IPS DF 4.7 (cell line): ENCODE measurements at regions not wholly inside any gene's neighbourhood (a gene's known extent, or its start where the extent isn't known, plus 50 kb on each side); places are given as distances from the start of the nearest gene placed in this dataset.
A peak's percentile ranks its signal among the peaks of the same experiment; 100 is the strongest.
"Not testable (repeated sequence)": the region's sequence is repeated elsewhere in the genome, so short reads cannot be mapped to it uniquely, and the experiment has no call there.

ENCODE experiments used
- DNase-seq: peaks from one replicate; pipeline ENCODE4 v3.0.0-alpha.2; 2013; ENCODE audit warnings: low spot score; ENCODE audit errors: extremely low read depth

DNA sequence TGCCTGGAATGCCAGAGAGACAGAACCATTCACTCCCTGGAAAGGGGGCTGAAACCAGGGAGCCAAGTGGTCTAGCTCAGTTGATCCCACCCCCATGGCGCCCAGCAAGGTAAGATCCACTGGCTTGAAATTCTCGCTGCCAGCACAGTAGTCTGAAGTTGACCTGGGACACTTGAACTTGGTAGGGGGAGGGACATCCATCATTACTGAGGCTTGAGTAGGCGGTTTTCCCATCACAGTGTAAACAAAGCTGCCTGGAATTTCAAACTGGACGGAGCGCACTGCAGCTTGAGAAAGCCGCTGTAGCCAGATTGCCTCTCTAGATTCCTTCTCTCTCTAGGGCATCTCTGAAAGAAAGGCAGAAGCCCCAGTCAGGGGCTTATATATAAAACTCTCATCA, 310.7 kb upstream of the DPPA4 start:
- no peak for DNase-seq

DNA sequence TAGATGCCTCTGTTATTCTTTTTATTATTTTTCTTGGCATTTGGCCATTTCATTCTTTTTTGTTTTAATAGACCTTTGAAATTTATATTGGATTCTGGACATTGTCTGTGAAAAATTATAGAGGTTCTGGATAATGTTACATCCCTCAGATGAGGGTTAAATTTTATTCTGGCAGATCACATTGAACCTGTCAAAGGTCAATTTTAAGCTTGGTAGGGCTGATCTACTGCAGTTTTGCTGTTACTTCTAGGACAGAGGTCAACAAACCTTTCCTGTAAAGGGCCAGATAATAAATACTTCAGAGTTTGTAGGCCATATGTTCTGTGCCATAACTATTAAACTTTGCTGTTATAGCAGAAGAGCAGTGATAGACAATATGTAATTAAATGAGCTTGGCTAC, 318.9 kb upstream of the DPPA4 start:
- no peak for DNase-seq

DNA sequence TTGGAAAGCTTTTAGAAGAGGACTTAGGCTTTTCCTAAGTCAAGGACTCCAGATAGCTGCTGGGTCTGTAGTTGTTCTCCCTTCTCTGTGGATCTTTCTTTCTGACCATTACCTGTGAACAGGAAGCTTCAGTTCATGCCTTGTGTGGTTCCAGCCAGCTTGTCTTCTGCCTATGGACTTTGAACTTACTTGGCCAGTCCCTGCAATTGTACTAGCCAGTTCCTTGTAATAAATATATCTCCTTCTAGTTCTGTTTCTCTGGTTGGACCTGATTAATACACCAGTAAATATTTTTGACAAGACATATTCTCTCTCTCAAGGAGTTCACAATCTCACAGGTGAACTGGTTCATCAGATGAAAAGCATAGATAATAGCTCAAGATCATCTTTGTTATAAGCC, 341.3 kb upstream of the DPPA4 start:
- DNase-seq, result no peak

DNA sequence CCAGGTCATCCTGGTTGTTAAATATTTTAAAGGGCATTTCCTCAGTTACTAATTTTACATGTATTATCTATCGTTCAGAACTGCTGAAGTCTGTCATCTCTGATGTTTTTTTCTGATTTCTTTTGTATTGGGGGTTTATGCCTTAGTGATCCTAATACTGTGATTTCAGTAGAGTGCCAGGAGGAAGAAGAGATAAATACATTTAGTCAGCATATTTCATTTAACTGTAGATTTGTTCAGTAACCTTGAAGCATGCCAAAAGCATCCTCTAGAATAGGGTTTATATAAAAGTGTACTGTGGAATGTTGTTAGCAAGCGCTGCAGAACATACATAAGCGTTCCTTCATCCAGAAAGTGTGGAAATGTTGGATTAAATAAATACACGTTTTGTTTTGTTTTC, 342.3 kb upstream of the DPPA4 start:
- no peak for DNase-seq

DNA sequence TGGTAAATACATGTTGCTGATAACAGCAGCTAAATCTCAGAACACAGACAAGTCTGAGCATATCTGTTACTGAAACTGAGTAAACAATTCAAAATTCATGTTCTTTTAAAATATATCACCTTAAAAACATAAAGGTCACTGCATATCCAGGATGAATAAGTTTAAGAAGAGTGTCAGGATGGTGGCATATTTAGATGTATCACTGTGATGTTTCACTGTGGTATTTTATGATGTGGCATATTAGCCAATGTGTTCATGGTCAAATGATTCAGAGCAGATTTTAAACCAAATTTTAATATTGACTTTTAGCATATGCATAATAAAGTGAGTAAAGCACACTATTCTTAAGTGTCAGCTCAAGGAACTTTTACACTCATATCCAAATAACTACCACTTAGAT, 346.4 kb upstream of the DPPA4 start:
- no peak for DNase-seq

DNA sequence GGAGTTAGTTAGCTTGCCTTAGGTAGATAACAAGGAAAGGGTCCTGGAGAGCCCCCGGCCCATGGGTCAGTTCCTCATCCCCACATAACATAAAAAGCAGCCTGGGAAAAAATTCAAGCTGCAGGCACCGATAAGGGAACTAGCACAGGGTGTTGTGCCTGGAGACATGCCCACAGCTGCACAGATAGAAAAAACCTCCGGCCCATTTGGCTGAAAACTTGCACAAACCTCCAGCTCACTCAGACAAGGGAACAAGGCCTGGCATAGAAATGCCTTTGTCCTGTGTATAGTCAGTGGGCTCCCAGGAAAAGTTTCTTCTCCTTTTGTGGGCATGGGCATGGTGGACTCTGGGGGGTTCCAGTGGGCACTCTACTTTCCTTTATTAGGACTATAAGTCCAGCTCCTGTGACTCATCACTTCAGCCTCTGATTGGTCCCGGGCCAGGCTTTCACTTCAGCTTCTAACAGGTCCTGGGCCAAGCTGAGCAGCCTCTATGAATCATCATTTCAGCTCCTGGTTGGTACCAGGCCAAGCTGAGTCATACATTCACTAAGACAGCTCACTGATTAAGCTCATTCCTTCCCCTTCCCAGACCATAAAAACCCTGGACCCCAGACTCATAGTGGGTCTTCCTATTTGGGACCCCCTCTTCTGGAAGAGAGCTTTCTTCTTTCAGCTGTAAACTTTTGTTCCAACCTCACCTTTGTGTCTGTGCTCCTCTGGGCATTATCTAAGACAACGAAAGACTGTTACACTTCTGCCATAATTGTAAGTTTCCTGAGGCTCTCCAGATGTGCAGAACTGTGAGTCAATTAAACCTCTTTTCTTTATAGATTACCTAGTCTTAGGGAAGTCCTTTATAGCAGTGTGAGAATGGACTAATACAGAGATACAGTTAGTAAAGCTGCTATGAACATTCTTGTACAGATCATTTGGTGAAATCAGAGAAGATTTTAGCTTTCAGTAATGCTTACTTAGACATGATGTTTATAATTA, 348.0 kb upstream of the DPPA4 start:
- no peak for DNase-seq

DNA sequence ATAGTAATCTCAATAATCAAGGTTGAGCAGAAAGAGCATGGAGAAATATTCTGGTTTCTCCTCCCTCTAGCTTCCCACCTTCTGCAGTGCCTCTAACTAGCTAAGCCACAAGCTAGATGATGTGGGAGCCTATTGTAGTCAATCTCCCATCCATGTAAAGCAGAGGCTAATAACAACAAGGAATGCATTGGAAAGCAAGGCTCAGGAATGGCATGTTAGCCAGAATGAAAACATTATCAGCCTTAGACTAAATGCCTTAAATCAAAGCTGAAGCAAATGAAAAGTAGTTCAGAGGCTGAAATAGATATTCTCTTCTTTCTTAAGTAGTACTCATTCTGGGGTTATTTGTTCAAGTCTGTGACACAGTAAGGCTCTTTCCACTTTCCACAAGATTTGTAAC, 350.3 kb upstream of the DPPA4 start:
- DNase-seq, result no peak

DNA sequence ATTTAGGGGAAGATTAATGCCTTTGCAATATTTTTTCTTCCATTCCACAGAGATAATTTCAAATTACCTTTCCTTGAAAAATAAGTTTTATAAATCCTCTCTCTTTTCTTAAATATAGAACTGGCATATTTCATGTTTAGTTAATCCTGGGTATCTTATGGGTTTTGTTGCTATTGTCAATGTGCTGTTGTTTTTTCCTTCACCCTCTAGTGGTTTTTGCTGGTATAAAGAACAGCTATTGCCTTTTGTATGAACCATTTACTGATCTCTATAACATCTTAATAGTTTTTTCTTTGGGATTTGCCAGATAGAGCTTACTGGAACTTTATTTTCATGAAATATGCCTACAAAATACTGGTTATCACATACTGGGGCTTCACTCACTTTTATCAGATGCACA, 359.6 kb upstream of the DPPA4 start:
- no peak for DNase-seq

DNA sequence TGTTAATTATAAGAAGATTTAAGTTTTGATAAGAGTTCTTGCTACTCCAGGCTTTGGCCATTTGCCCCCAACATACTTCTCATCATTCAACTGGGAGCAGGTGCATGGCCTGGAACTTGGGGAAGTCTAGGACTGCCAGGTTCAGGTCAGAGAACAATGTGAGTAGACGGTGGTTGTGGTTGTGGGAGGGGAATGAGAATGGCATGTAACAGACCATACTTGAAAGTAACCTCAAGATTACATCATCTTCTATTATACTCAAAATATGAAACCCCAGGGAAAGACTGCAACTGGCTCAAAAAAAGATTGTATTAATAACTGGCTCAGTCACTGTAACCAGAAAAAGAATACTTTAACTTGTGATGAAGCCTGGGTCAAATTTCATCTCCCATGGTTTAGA, 364.9 kb upstream of the DPPA4 start:
- DNase-seq, result no peak

DNA sequence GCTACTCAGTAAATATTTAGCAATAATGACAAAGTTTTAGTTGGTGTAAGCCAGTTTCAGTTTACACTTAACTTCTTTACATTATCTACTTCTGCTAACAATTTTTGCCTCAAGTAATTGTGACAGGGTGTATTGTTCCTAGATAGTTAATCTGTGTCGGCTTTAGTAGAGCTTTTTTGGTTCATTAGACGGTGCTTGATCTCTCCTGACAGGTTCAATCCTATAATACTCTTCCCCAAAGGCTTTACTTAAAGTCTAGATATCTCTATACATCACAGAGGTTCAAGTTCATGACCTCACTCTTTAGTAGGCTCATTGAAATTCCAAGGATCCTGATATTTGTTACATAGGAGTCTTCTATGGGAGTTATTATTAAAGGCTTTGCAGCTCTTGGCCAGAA, 365.6 kb upstream of the DPPA4 start:
- no peak for DNase-seq

DNA sequence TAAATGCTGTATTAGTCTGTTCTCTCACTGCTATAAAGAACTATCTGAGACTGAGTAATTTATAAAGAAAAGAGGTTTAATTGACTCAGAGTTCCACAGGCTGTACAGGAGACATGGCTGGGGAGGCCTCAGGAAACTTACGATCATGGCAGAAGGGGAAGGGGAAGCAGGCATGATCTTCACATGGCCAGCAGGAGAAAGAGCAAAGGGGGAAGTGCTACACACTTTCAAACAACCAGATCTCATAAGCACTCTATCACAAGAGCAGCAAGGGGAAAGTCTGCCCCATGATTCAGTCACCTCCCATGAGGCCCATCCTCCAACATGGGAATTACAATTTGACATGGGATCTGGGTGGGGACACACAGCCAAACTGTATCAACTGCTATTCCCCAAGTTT, 367.8 kb upstream of the DPPA4 start:
- not testable (repeated sequence) for DNase-seq

DNA sequence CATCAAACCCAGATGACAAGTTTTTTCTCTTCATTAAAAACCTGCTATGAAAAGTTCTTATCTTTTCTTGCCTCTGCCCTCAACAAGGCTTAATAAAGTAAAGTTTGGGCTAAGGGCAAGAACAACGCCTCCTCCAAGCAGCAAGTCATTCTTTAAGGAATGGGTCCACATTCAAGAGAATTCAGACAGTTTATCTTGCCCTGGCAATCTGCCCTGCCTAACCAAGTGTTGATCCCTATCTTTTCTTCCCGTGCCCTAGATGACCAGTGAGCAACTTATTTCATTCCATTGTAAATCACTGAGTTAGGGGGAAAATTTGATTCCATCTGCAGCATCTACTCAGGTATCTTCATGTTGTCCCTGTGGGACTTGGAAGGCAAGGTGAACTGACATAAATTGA, 370.3 kb upstream of the DPPA4 start:
- DNase-seq, result no peak

DNA sequence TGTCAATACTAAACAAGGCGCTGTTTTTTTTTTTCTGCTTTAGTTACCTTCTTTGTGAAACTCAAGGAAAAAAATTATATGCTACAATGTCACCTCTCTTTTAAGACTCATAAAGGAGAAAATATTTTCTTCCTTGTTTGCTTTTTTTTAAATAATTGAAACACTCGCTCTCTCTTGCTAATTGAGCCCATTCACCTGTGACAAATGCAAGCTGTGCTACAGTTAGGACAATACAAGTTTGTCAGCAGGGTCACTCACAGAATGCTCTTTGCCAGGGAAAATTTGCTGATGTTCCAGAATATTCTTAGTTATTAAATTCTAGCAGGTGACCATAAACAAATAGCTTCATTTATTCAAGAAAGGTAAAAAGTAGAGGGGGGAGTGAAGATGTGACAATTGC, 375.9 kb upstream of the DPPA4 start:
- no peak for DNase-seq

DNA sequence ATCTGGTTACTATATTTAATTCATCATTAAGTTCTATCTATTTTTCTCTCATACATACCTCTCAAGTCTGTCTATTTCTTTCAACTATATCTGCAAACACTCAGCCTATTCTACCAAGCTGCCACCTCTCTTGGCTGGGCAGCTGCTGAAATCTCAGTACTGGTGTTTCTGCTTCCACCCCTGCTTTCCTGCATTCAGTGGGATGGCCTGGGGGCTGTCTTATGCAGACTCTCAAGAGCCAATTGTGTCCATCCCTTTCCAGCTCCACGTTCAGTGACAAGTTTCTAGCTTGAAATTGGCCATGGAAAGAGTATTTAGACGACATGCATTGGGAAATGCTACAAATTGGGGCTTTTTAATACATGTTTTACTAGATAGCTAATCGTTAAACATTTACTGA, 378.4 kb upstream of the DPPA4 start:
- no peak for DNase-seq

DNA sequence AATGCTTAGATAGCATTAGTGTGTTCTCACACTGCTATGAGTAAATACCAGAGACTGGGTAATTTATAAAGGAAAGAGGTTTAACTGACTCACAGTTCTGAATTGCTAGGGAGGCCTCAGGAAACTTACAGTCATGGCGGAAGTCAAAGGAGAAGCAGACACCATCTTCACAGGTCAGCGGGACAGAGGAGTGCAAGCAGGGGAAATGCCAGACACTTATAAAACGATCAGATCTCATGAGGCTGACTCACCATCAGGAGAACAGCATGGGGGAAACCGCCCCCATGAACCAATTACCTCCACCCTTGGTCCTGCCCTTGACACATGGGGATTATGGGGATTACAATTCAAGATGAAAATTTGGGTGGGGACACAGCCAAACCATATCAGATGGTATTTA, 381.5 kb upstream of the DPPA4 start:
- no peak for DNase-seq

DNA sequence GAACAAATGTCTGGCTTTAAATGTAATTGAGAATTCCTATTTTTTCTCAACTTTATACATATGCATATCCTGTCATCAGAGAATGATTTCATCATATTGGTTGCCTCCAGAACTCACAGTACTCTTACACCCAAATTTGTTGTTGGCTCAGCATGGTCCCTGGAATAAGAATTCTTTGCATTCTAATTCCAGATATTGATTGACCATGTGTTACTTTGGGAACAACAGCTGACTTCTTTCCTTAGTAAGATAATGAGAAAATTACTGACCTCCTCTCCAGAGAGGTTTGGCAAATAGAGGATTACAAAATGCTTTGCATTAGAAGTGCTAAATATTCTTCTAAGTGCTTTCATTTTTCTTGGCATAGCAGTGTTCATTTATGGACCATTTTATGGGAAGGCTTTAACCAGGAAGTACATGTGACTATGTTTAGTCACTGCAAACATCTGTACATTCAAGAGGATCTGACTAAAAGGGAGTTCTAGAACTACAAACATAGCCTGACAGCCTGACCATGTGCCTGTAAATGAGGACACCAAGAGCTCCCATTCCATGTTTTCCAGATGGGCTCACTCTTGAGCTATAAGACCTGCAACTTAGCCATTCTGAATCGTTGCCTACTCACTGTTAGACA, 391.6 kb upstream of the DPPA4 start:
- no peak for DNase-seq

DNA sequence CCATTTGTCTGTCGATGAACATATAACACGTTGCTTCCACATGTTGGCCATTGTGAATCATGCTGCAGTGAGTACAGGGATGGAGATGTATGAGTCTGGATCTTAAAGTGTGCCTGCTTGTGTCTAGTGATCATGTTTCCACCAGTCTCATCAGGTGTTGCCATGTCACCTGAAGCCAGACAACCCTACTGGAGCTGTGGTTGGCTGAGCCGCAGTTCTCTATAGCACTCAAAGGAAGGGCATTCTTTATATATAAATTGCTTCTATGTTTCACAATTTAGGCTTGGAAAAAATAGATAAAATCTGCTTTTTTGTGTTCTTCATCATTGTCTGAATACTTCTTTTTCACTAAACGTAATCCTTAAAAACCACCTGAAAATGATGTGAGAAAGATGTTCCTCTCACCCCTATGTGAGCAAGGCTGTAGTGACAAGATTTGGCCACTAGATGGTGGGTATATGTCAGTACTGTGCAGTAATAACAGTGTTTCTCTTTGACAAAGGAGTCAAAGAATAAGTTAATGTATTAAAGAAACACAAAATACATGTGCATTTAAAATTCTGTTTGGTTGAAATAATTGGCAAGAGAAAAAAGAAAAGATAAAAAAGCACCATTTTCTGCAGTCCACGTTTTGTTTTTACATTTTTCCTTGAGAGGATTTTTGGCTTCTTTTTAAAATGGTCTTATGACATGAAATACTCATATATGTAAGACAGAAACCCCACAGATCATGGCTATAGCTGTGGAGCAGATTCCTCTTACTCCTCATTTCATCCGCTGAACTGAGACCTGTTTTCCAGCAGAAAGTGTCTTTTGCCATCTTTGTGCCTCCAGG, 394.5 kb upstream of the DPPA4 start:
- DNase-seq, result peak; percentile 11

DNA sequence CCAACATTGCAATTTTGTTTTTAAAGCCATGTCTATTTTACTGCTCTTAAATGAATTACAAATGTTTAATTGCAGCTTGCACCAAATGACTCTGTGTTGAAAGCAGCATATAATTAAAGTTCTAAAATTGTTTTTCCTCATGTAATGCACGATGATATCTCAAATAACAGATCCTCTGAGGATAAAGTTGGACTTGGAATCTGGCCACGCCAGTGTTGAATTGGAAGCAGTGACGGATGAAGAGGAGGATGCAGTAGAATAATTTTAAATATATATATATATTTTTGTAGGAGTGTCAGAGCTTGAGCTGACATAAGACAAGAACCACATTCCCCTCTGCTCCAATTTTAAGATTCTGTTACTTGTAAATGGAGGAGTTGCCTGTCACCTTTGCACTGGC, 406.6 kb upstream of the DPPA4 start:
- no peak for DNase-seq

DNA sequence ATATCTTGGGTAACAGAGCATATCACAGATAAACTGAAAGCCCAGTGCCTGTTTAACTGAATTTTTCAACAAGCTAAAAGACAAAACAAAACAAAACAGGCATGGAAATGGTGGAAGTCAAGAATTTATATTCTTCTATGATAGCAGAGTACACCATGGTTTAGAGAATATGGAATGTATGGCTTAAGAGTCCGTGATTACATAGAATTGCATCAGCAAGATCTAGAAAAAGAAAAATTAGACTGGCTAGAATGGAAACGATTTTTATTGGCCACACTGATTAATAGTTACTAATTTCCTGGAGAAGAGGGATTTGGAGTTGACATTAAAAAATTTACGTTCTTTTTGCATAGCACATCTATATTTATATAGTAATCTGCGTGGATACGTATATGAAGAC, 435.2 kb upstream of the DPPA4 start:
- no peak for DNase-seq

DNA sequence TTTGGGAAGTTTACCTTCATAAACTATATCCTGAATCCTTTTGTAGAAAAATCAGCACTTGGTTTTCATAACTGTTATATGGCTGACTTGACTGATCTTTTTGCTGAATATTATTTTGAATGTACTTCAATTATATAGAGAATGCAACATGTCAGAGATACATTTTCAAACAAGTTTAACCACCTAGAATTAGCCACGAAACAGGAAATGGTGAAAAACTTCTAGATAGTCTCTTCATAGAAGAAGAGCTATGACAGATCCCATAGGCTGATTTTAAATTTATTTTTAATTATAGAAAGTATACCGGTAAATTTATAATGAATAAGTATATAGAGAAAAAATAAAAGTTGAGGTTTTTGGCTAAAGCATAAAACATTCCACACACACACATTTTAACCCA, 436.8 kb upstream of the DPPA4 start:
- DNase-seq, result no peak

DNA sequence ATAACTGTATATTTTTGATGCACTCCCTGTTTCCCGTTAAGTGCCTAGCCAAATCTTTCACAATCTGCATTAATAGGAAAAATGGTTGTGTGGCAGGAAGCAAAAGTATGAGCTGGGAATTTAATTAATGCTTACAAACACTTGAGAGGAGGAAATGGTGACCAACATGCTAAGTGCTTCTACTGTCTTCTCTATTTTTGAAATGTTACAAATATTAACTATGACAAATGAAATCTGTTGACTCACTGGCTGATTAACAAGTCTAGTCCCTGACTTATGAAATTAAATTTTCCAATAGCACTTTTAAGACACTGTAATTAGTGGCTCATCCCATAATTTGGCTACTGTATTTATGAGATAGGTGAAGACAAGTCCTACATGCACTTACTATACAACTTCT, 446.9 kb upstream of the DPPA4 start:
- no peak for DNase-seq
